GM12891 (cell line): ENCODE measurements at regions not wholly inside any gene's neighbourhood (a gene's known extent, or its start where the extent isn't known, plus 50 kb on each side); places are given as distances from the start of the nearest gene placed in this dataset.

Source experiments
- PAX5 ChIP-seq: IDR thresholded peaks from 2 replicates; pipeline ENCODE4 v1.6.1; 2011; ENCODE audit warnings: low read length, moderate library complexity, mild to moderate bottlenecking; ENCODE audit not compliant: insufficient read depth, severe bottlenecking
- POLR2A ChIP-seq: IDR thresholded peaks from 2 replicates; pipeline ENCODE4 v1.6.1; 2011; ENCODE audit warnings: low read depth, low read length, control low read depth
- POLR2AphosphoS5 ChIP-seq: IDR thresholded peaks from 2 replicates; pipeline ENCODE4 v1.6.1; 2011; ENCODE audit warnings: low read depth, low read length, control low read depth
- POU2F2 ChIP-seq: IDR thresholded peaks from 2 replicates; pipeline ENCODE4 v1.6.1; 2011; ENCODE audit warnings: low read depth, mild to moderate bottlenecking, control low read depth, low read length, moderate library complexity
- SPI1 ChIP-seq: IDR thresholded peaks from 2 replicates; pipeline ENCODE4 v1.6.1; 2011; ENCODE audit warnings: low read depth, low read length, control low read depth
- TAF1 ChIP-seq: IDR thresholded peaks from 2 replicates; pipeline ENCODE4 v1.6.1; 2011; ENCODE audit warnings: low read depth, low read length, control low read depth

DNA sequence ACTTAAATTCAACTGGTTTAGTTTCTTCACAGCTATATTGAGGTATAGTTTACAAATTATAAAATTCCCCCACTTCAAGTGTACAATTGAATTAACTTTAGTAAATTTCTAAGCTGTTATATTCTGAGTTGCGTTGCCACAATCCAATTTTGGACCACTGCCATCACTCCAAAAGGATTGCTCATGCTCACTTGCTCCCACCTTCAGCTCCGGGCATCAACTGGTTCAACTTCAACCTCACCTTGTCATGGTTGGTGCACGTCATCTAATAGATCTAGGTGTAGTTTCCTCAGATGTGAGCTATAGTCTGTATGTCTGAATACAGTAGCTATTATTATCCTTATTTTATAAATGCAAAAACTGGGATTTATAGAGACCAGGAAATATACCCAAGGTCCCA is 942.5 kb upstream of the WWC1 start:
- no peak for TF ChIP-seq POLR2AphosphoS5
- TF ChIP-seq POLR2A: no peak
- TF ChIP-seq POU2F2: no peak
- no peak for TF ChIP-seq PAX5
- no peak for TF ChIP-seq TAF1
- no peak for TF ChIP-seq SPI1
